NB4 (cell line): ENCODE measurements at regions not wholly inside any gene's neighbourhood (a gene's known extent, or its start where the extent isn't known, plus 50 kb on each side); places are given as distances from the start of the nearest gene placed in this dataset.

Experiments used
- POLR2A ChIP-seq: IDR thresholded peaks from 2 replicates; pipeline ENCODE4 v1.6.1; 2011; ENCODE audit warnings: mild to moderate bottlenecking; ENCODE audit not compliant: insufficient read length; ENCODE audit errors: extremely low read depth
- TF ChIP-seq, protein P1 (sequence below): IDR thresholded peaks from one replicate; pipeline ENCODE4 v1.5.1; 2012; ENCODE audit warnings: low read depth, low read length

DNA sequence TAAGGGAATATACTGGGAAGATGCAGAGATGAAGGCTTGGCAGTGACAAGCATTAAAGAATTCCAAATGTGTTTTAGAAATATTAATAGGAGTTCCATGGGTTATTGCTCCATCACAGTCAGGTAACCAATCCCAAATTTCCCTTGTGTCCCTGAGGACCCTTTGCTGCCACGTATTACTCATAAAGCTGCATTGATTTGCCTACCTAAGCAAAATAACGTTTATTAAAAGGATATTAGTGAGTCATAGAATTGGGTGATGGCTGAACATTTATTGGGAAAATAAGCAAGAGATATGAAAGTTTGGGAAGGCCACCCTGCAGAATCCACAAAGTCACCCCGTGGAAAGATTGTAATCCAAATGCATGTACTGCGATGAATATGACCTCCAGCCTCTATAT, 782.1 kb downstream of the RAPGEF2 start:
- TF ChIP-seq, protein P1, sequence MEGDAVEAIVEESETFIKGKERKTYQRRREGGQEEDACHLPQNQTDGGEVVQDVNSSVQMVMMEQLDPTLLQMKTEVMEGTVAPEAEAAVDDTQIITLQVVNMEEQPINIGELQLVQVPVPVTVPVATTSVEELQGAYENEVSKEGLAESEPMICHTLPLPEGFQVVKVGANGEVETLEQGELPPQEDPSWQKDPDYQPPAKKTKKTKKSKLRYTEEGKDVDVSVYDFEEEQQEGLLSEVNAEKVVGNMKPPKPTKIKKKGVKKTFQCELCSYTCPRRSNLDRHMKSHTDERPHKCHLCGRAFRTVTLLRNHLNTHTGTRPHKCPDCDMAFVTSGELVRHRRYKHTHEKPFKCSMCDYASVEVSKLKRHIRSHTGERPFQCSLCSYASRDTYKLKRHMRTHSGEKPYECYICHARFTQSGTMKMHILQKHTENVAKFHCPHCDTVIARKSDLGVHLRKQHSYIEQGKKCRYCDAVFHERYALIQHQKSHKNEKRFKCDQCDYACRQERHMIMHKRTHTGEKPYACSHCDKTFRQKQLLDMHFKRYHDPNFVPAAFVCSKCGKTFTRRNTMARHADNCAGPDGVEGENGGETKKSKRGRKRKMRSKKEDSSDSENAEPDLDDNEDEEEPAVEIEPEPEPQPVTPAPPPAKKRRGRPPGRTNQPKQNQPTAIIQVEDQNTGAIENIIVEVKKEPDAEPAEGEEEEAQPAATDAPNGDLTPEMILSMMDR, result no peak
- no peak for TF ChIP-seq POLR2A
